ENCODE measurements at regions not wholly inside any gene's neighbourhood (a gene's known extent, or its start where the extent isn't known, plus 50 kb on each side); places are given as distances from the start of the nearest gene placed in this dataset.

- FAIRE-seq = no peak
- Histone ChIP-seq H3K4me1 (ENCODE audit: control insufficient read depth, extremely low read depth, insufficient read depth, low read length) (no peaks in the 10 kb centered on the region), H3K9ac (ENCODE audit: control insufficient read depth, extremely low read depth, insufficient read depth, low read length) (no peak overlapping the region)
Observed at GRCh38 chr3:144185276-144185675, 213.7 kb downstream of the DIPK2A start.

DNA sequence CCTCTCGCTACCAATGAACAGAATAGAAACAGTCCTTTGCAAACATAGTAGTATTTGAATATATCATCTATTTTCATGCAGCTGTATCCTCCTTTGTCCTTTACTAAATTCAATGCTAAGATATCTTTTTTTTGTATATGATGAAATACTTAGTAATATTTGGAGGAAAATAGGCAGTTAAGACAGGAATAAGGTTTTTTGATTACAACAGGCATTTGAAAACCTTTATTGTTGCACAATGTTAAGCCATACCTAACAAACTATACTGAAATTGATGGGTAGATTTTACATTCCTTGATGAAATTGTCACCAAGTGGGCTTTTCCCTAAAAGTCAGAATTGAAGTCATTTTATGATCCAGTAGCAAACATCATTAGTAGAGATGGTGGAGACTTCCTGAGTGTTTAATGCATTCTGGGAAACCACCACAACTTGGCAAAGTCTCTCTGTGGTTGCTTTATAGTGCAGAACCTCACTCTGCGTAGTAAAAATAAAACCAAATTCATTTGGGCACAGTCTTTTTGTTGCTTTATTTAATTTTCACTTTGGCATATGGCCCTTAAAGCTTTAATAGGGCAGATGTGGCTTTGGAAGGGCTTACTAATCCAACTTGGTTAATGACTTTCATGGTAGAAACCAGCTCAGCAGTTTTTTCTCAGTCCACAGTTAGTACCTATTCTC is 216.0 kb downstream of the DIPK2A start:
- no peak for FAIRE-seq

More at GRCh38 chr3:144185276-144185675, 213.7 kb downstream of the DIPK2A start:
- no peak for DNase-seq (ENCODE audit: low read depth, low spot score)
- Histone ChIP-seq H3K27ac (ENCODE audit: control insufficient read depth, insufficient read depth, low read length) (no peak overlapping the region), H2AFZ (ENCODE audit: control insufficient read depth, low read length) (no peak overlapping the region), H4K20me1 (ENCODE audit: control insufficient read depth, extremely low read depth, insufficient read depth, low read length) (no peaks in the 10 kb centered on the region), H3K9me1 (ENCODE audit: control insufficient read depth, extremely low read depth, insufficient read depth, low read length) (no peaks in the 10 kb centered on the region), H3K79me2 (ENCODE audit: control insufficient read depth, insufficient read depth, low read length) (no peaks in the 10 kb centered on the region), H3K36me3 (ENCODE audit: control insufficient read depth in 2 of 2, extremely low read depth in 1 of 2, insufficient read depth in 2 of 2, low read length in 2 of 2) (no peaks in the 10 kb centered on the region), H3K4me2 (ENCODE audit: control insufficient read depth, extremely low read depth, insufficient read depth, low read depth, low read length) (no peak overlapping the region), H3K9me3 (ENCODE audit: control insufficient read depth, low read depth, low read length) (no peaks in the 10 kb centered on the region), H3K4me3 (ENCODE audit: control insufficient read depth in 2 of 3, extremely low read depth in 1 of 3, insufficient read depth in 2 of 3, low read depth in 1 of 3, low read length in 3 of 3) (no peak overlapping the region), H3K27me3 (ENCODE audit: control insufficient read depth, extremely low read depth, insufficient read depth, low read length) (no peaks in the 10 kb centered on the region)
- TF ChIP-seq EZH2 (IDR thresholded peaks at IDR 0.05; ENCODE audit: low read length) = no peak
- TF ChIP-seq, protein P1, sequence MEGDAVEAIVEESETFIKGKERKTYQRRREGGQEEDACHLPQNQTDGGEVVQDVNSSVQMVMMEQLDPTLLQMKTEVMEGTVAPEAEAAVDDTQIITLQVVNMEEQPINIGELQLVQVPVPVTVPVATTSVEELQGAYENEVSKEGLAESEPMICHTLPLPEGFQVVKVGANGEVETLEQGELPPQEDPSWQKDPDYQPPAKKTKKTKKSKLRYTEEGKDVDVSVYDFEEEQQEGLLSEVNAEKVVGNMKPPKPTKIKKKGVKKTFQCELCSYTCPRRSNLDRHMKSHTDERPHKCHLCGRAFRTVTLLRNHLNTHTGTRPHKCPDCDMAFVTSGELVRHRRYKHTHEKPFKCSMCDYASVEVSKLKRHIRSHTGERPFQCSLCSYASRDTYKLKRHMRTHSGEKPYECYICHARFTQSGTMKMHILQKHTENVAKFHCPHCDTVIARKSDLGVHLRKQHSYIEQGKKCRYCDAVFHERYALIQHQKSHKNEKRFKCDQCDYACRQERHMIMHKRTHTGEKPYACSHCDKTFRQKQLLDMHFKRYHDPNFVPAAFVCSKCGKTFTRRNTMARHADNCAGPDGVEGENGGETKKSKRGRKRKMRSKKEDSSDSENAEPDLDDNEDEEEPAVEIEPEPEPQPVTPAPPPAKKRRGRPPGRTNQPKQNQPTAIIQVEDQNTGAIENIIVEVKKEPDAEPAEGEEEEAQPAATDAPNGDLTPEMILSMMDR (optimal IDR thresholded peaks at IDR 0.05 in 1 of 3, IDR thresholded peaks at IDR 0.05 in 1 of 3, conservative IDR thresholded peaks at IDR 0.05 in 1 of 3; ENCODE audit: extremely low read depth in 1 of 3, insufficient read depth in 2 of 3, low read length in 3 of 3) = no peak
- dilution Hi-C loops (cut with MboI; ENCODE audit: extremely low pct_ligation_motif_present, low sequenced_read_pairs) = no loop called here

More for the DNA sequence above, 216.0 kb downstream of the DIPK2A start:
- Histone ChIP-seq H2AFZ (ENCODE audit: control insufficient read depth, low read length) (no peak overlapping the region), H4K20me1 (ENCODE audit: control insufficient read depth, extremely low read depth, insufficient read depth, low read length) (no peaks in the 10 kb centered on the region), H3K27ac (ENCODE audit: control insufficient read depth, insufficient read depth, low read length) (no peak overlapping the region), H3K27me3 (ENCODE audit: control insufficient read depth, extremely low read depth, insufficient read depth, low read length) (no peaks in the 10 kb centered on the region), H3K79me2 (ENCODE audit: control insufficient read depth, insufficient read depth, low read length) (no peaks in the 10 kb centered on the region), H3K4me2 (ENCODE audit: control insufficient read depth, extremely low read depth, insufficient read depth, low read depth, low read length) (no peak overlapping the region), H3K4me3 (ENCODE audit: control insufficient read depth in 2 of 3, extremely low read depth in 1 of 3, insufficient read depth in 2 of 3, low read depth in 1 of 3, low read length in 3 of 3) (no peak overlapping the region), H3K4me1 (ENCODE audit: control insufficient read depth, extremely low read depth, insufficient read depth, low read length) (no peaks in the 10 kb centered on the region), H3K36me3 (ENCODE audit: control insufficient read depth in 2 of 2, extremely low read depth in 1 of 2, insufficient read depth in 2 of 2, low read length in 2 of 2) (no peaks in the 10 kb centered on the region), H3K9ac (ENCODE audit: control insufficient read depth, extremely low read depth, insufficient read depth, low read length) (no peak overlapping the region), H3K9me3 (ENCODE audit: control insufficient read depth, low read depth, low read length) (no peaks in the 10 kb centered on the region), H3K9me1 (ENCODE audit: control insufficient read depth, extremely low read depth, insufficient read depth, low read length) (no peaks in the 10 kb centered on the region)
- dilution Hi-C loops (cut with MboI; ENCODE audit: extremely low pct_ligation_motif_present, low sequenced_read_pairs) = no loop called here
- TF ChIP-seq, protein P1 (optimal IDR thresholded peaks at IDR 0.05 in 1 of 3, IDR thresholded peaks at IDR 0.05 in 1 of 3, conservative IDR thresholded peaks at IDR 0.05 in 1 of 3; ENCODE audit: extremely low read depth in 1 of 3, insufficient read depth in 2 of 3, low read length in 3 of 3) = no peak
- TF ChIP-seq EZH2 (IDR thresholded peaks at IDR 0.05; ENCODE audit: low read length) = no peak
- no peak for DNase-seq (ENCODE audit: low read depth, low spot score)
